NOMO-1 (cell line): ENCODE measurements at regions not wholly inside any gene's neighbourhood (a gene's known extent, or its start where the extent isn't known, plus 50 kb on each side); places are given as distances from the start of the nearest gene placed in this dataset.

Experiments used
- DNase-seq, 2 experiments: peaks; one replicate each; lab custom pipeline; 2025; ENCODE audit not compliant: unreplicated experiment in 2 of 2; lab: John Stamatoyannopoulos, UW

- DNase-seq = no peak
Measured at GRCh38 chr17:77770331-77771105, 188.0 kb upstream of the TNRC6C start.

- no peak for DNase-seq
Measured at GRCh38 chr17:77771145-77771544, 187.4 kb upstream of the TNRC6C start.

- DNase-seq = no peak
Measured at GRCh38 chr17:77771587-77771986, 186.9 kb upstream of the TNRC6C start.

GRCh38 chr17:77771998-77772397 lies 186.5 kb upstream of the TNRC6C start:
- no peak for DNase-seq

GRCh38 chr17:77772461-77772897 lies 186.0 kb upstream of the TNRC6C start:
- peak; percentile 46 to 60 for DNase-seq

GRCh38 chr17:77772899-77773358 lies 185.6 kb upstream of the TNRC6C start:
- no peak for DNase-seq

- no peak for DNase-seq
Measured at GRCh38 chr17:77774182-77774581, 184.3 kb upstream of the TNRC6C start.

GRCh38 chr17:77778636-77779489 lies 179.6 kb upstream of the TNRC6C start:
- DNase-seq = no peak

GRCh38 chr17:77779711-77780539 lies 178.6 kb upstream of the TNRC6C start:
- no peak for DNase-seq

- no peak for DNase-seq
Measured at GRCh38 chr17:77781536-77781935, 177.0 kb upstream of the TNRC6C start.

- no peak for DNase-seq
Measured at GRCh38 chr17:77782201-77782600, 176.3 kb upstream of the TNRC6C start.

GRCh38 chr17:77782611-77783010 lies 175.9 kb upstream of the TNRC6C start:
- DNase-seq = no peak

GRCh38 chr17:77783991-77784820 lies 174.3 kb upstream of the TNRC6C start:
- no peak for DNase-seq

- no peak for DNase-seq
Measured at GRCh38 chr17:77785312-77785905, 173.1 kb upstream of the TNRC6C start.

- DNase-seq = no peak
Measured at GRCh38 chr17:77786090-77786489, 172.4 kb upstream of the TNRC6C start.

- no peak for DNase-seq
Measured at GRCh38 chr17:77786740-77787505, 171.6 kb upstream of the TNRC6C start.

- DNase-seq = no peak
Measured at GRCh38 chr17:77790143-77790829, 168.2 kb upstream of the TNRC6C start.

GRCh38 chr17:77792626-77793025 lies 165.9 kb upstream of the TNRC6C start:
- no peak for DNase-seq
